Vagina (tissue), 2 donors: ENCODE measurements at regions not wholly inside any gene's neighbourhood (a gene's known extent, or its start where the extent isn't known, plus 50 kb on each side); places are given as distances from the start of the nearest gene placed in this dataset.

Source experiments
- CTCF ChIP-seq, 3 experiments: fragments of 450-650 bp in 2 of 3; fragments of 200-600 bp in 1 of 3; sonication (generic) in 1 of 3; IDR thresholded peaks; one replicate each; pipeline ENCODE4 v1.5.1; 2017 to 2019; ENCODE audit warnings: antibody characterized with exemption in 3 of 3, mild to moderate bottlenecking in 2 of 3, moderate library complexity in 2 of 3
- POLR2A ChIP-seq, 2 donors: fragments of 450-650 bp; IDR thresholded peaks; one replicate each; pipeline ENCODE4 v1.6.1; 2017; ENCODE audit warnings: antibody characterized with exemption in 2 of 2, mild to moderate bottlenecking in 2 of 2, moderate library complexity in 2 of 2

GRCh38 chr1:229033480-229033879 lies 237.4 kb upstream of the RAB4A start:
- TF ChIP-seq POLR2A (IDR thresholded peaks at IDR 0.05) (no peak), CTCF (IDR thresholded peaks at IDR 0.05) (no peak)
